HCT116 (cell line): ENCODE measurements at regions not wholly inside any gene's neighbourhood (a gene's known extent, or its start where the extent isn't known, plus 50 kb on each side); places are given as distances from the start of the nearest gene placed in this dataset.

Experiments used
- ATAC-seq: fragments of 200-7000 bp; cut with Tn5 transposase; 2 replicates; pipeline ENCODE4 v1.9.1; 2020; ENCODE audit warnings: mild to moderate bottlenecking, moderate library complexity
- BruUV-seq: library from RNA; stranded (reverse); fragments of 400-500 nt; replicated peaks from 2 replicates; lab custom pipeline; 2021; lab: Mats Ljungman, UMichigan
- CTCF ChIA-PET: fragments of 300-600 bp; sonication (Branson Sonifier 250); formaldehyde crosslinking; loops from one replicate; lab custom pipeline; 2021; ENCODE audit warnings: antibody characterized with exemption; lab: Charles Lee
- POLR2A ChIA-PET: fragments of 300-600, 350-600 bp; sonication (Branson Sonifier 250); formaldehyde crosslinking; loops from one replicate; lab custom pipeline; 2021; ENCODE audit warnings: antibody characterized with exemption; lab: Charles Lee
- RAD21 ChIA-PET, 2 experiments: fragments of 300-600 bp; sonication (Branson Sonifier 250); formaldehyde crosslinking; loops; one replicate each; lab custom pipeline; 2023; ENCODE audit warnings: low total read pairs in 2 of 2; ENCODE audit not compliant: uncharacterized antibody in 2 of 2, unreplicated experiment in 2 of 2, low non-redundant PET in 1 of 2; lab: Charles Lee
- DNase-seq: peaks from one replicate; pipeline ENCODE4 v3.0.0-alpha.2; 2010; ENCODE audit warnings: low read depth, low spot score
- H2AFZ ChIP-seq: fragments of 200-600 bp; shearing (Covaris generic), sonication (generic); 2 replicates; pipeline ENCODE4 v1.6.1; 2017; ENCODE audit warnings: low read depth, mixed run types, mixed read lengths, antibody characterized with exemption, low read length; ENCODE audit not compliant: poor library complexity, severe bottlenecking
- H3K27ac ChIP-seq: 2 replicates; pipeline ENCODE4 v1.5.1; 2012; ENCODE audit warnings: low read depth, low read length
- H3K27me3 ChIP-seq: fragments of 200-600 bp; sonication (generic); 2 replicates; pipeline ENCODE4 v1.6.1; 2016; ENCODE audit warnings: mixed run types, low read length, mixed read lengths; ENCODE audit not compliant: insufficient read depth
- H3K36me3 ChIP-seq, 2 experiments: fragments of 200-500 bp in 1 of 2; fragments of 200-600 bp in 1 of 2; sonication (Bioruptor generic) in 1 of 2; sonication (generic) in 1 of 2; 2 replicates each; pipeline versions ENCODE4 v1.5.1 to v1.6.1; 2014 to 2016; ENCODE audit warnings: low read length in 2 of 2, inconsistent platforms in 1 of 2, mixed read lengths in 1 of 2, mixed run types in 1 of 2; ENCODE audit not compliant: insufficient read depth in 2 of 2, control insufficient read depth in 1 of 2
- H3K4me1 ChIP-seq, 2 experiments: fragments of 200-600 bp in 1 of 2; sonication (generic) in 1 of 2; 2 replicates each; pipeline versions ENCODE4 v1.5.1 to v1.6.1; 2012 to 2017; ENCODE audit warnings: low read length in 2 of 2, inconsistent platforms in 1 of 2, mild to moderate bottlenecking in 1 of 2, mixed read lengths in 1 of 2, mixed run types in 1 of 2, moderate library complexity in 1 of 2; ENCODE audit not compliant: insufficient read depth in 2 of 2, control insufficient read depth in 1 of 2
- H3K4me2 ChIP-seq: fragments of 200-600 bp; sonication (generic); 2 replicates; pipeline ENCODE4 v1.6.1; 2017; ENCODE audit warnings: mixed run types, low read length, mixed read lengths
- H3K4me3 ChIP-seq, 2 experiments: fragments of 200-600 bp in 1 of 2; sonication (generic) in 1 of 2; replicated peaks in 1 of 2; 2 replicates each; pipeline ENCODE4 v1.5.1; 2011 to 2016; ENCODE audit warnings: low read length in 2 of 2, control low read depth in 1 of 2, low read depth in 1 of 2, mild to moderate bottlenecking in 1 of 2, mixed read lengths in 1 of 2, mixed run types in 1 of 2
- H3K79me2 ChIP-seq: fragments of 200-600 bp; sonication (generic); 2 replicates; pipeline ENCODE4 v1.6.1; 2017; ENCODE audit warnings: mild to moderate bottlenecking, mixed run types, low read length, moderate library complexity, mixed read lengths; ENCODE audit not compliant: insufficient read depth
- H3K9ac ChIP-seq: fragments of 200-600 bp; sonication (generic); 2 replicates; pipeline ENCODE4 v1.6.1; 2016; ENCODE audit warnings: low read length, mixed read lengths
- H3K9me2 ChIP-seq: fragments of 200-600 bp; sonication (generic), shearing (Covaris generic); 2 replicates; pipeline ENCODE4 v1.6.1; 2017; ENCODE audit warnings: mixed run types, mild to moderate bottlenecking, moderate library complexity; ENCODE audit not compliant: insufficient read depth
- H3K9me3 ChIP-seq, 2 experiments: fragments of 200-500 bp in 1 of 2; fragments of 200-600 bp in 1 of 2; sonication (Bioruptor generic) in 1 of 2; sonication (generic) in 1 of 2; 2 replicates each; pipeline ENCODE4 v1.6.1; 2014 to 2017; ENCODE audit warnings: low read length in 2 of 2, mixed read lengths in 2 of 2, inconsistent platforms in 1 of 2, low read depth in 1 of 2, mild to moderate bottlenecking in 1 of 2, mixed run types in 1 of 2, moderate library complexity in 1 of 2; ENCODE audit not compliant: control insufficient read depth in 1 of 2, insufficient read depth in 1 of 2
- H4K20me1 ChIP-seq: fragments of 200-600 bp; sonication (generic), shearing (Covaris generic); 2 replicates; pipeline ENCODE4 v1.6.1; 2017; ENCODE audit warnings: mixed run types, mild to moderate bottlenecking, moderate library complexity; ENCODE audit not compliant: insufficient read depth
- ATF3 ChIP-seq: IDR thresholded peaks from 2 replicates; pipeline ENCODE4 v1.6.1; 2012
- CBX3 ChIP-seq: IDR thresholded peaks from 2 replicates; pipeline ENCODE4 v1.6.1; 2012; ENCODE audit warnings: low read depth
- ELF1 ChIP-seq: IDR thresholded peaks from 2 replicates; pipeline ENCODE4 v1.6.1; 2012; ENCODE audit warnings: low read depth, borderline replicate concordance
- EZH2phosphoT487 ChIP-seq: fragments of 200-600 bp; IDR thresholded peaks from 2 replicates; pipeline ENCODE4 v1.6.1; 2018; ENCODE audit warnings: antibody characterized with exemption, borderline replicate concordance
- FOSL1 ChIP-seq: IDR thresholded peaks from 2 replicates; pipeline ENCODE4 v1.6.1; 2012; ENCODE audit warnings: low read depth
- POLR2A ChIP-seq: IDR thresholded peaks from 2 replicates; pipeline ENCODE4 v1.7.0; 2011; ENCODE audit warnings: borderline replicate concordance; ENCODE audit not compliant: insufficient read depth, insufficient read length; ENCODE audit errors: extremely low read depth
- POLR2AphosphoS5 ChIP-seq: IDR thresholded peaks from 2 replicates; pipeline ENCODE4 v1.6.1; 2011; ENCODE audit warnings: mild to moderate bottlenecking, low read depth, low read length, moderate library complexity
- RAD21 ChIP-seq: IDR thresholded peaks from 2 replicates; pipeline ENCODE4 v1.6.1; 2012; ENCODE audit warnings: low read depth, mild to moderate bottlenecking
- SRF ChIP-seq: IDR thresholded peaks from 2 replicates; pipeline ENCODE4 v1.6.1; 2012; ENCODE audit warnings: low read depth
- TCF7L2 ChIP-seq: IDR thresholded peaks from 2 replicates; pipeline ENCODE4 v1.7.0; 2011; ENCODE audit warnings: borderline replicate concordance, inconsistent platforms; ENCODE audit not compliant: insufficient read depth, insufficient read length; ENCODE audit errors: extremely low read depth
- ZFX ChIP-seq: fragments of 450-650 bp; IDR thresholded peaks from 2 replicates; pipeline ENCODE4 v1.6.1; 2017
- ZNF274 ChIP-seq: fragments of 200-500 bp; sonication (Bioruptor generic); IDR thresholded peaks from 2 replicates; pipeline ENCODE4 v1.6.1; 2014; ENCODE audit warnings: mild to moderate bottlenecking, low read depth, low read length, inconsistent platforms
- intact Hi-C: fragments of 100-400 bp; cut with micrococcal nuclease; formaldehyde crosslinking; loops from 2 replicates; pipeline ENCODE4 v1.10.0; 2022
- TF ChIP-seq, protein P1 (sequence below), 3 experiments: fragments of 200-600 bp in 1 of 3; sonication (generic) in 1 of 3; IDR thresholded peaks in 2 of 3; conservative IDR thresholded peaks in 1 of 3; 2 replicates each; pipeline ENCODE4 v1.5.1; 2012 to 2017; ENCODE audit warnings: low read depth in 2 of 3, low read length in 2 of 3, antibody characterized with exemption in 1 of 3, borderline replicate concordance in 1 of 3, control low read depth in 1 of 3, mild to moderate bottlenecking in 1 of 3, mixed read lengths in 1 of 3, mixed run types in 1 of 3, moderate library complexity in 1 of 3; ENCODE audit not compliant: insufficient read depth in 1 of 3
- TF ChIP-seq, protein P2 (sequence below): IDR thresholded peaks from 2 replicates; pipeline ENCODE4 v1.6.1; 2012
- TF ChIP-seq, protein P3 (sequence below): IDR thresholded peaks from 2 replicates; pipeline ENCODE4 v1.6.1; 2012; ENCODE audit warnings: low read depth

DNA sequence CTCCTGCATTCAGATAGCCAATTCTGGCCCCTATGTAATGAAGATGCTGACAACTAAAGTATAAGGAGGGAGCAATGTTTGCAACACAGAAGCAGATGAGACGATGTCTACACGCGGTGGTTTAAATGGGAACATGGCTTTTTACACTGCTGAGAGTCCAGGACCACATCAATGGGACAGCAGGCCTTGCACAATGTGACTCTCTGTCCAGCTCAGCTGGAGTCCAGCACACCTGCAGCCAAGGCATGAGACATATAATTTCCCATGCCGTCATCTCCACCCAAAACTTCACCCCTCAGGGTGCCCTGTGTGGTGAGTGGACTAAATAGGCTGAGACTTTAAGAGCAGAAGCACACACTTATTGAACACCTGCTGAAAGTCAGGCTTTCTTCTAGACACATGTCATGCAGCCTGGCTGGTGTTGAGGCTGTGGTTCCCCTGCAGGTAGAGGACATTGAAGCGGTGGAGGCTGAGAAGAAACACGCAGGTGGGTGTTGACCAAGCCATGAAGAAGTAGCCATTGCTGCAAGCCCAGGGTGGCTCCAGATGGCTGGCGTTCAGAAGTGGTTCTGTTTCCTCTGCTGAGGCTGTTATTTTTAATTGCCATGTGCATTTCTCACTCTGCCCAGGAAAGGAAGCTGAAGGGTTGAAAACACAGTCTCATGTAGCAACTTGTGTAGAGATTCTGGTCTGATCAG, 345.6 kb downstream of the MYCN start:
- Histone ChIP-seq H3K4me1 (no peaks in the 10 kb centered on the region), H3K9me3 (no peaks in the 10 kb centered on the region), H3K4me2 (no peak overlapping the region), H3K36me3 (no peaks in the 10 kb centered on the region), H4K20me1 (no peaks in the 10 kb centered on the region)
- ChIA-PET CTCF (no interaction called here), POLR2A (no interaction called here), RAD21 (no interaction called here)
- ATAC-seq: no peak
- no peak for DNase-seq
- TF ChIP-seq POLR2A: no peak
- no peak for TF ChIP-seq EZH2phosphoT487
- no peak for TF ChIP-seq TCF7L2
- no peak for TF ChIP-seq FOSL1
- no peak for TF ChIP-seq ATF3
- TF ChIP-seq SRF: no peak
- no peak for TF ChIP-seq ELF1
- TF ChIP-seq ZFX: no peak
- TF ChIP-seq, protein P1, sequence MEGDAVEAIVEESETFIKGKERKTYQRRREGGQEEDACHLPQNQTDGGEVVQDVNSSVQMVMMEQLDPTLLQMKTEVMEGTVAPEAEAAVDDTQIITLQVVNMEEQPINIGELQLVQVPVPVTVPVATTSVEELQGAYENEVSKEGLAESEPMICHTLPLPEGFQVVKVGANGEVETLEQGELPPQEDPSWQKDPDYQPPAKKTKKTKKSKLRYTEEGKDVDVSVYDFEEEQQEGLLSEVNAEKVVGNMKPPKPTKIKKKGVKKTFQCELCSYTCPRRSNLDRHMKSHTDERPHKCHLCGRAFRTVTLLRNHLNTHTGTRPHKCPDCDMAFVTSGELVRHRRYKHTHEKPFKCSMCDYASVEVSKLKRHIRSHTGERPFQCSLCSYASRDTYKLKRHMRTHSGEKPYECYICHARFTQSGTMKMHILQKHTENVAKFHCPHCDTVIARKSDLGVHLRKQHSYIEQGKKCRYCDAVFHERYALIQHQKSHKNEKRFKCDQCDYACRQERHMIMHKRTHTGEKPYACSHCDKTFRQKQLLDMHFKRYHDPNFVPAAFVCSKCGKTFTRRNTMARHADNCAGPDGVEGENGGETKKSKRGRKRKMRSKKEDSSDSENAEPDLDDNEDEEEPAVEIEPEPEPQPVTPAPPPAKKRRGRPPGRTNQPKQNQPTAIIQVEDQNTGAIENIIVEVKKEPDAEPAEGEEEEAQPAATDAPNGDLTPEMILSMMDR (IDR thresholded peaks at IDR 0.05 in 2 of 3, conservative IDR thresholded peaks at IDR 0.05 in 1 of 3; ENCODE audit: borderline replicate concordance in 1 of 3, insufficient read depth in 1 of 3, low read depth in 2 of 3, low read length in 2 of 3): no peak
- TF ChIP-seq CBX3: no peak
- TF ChIP-seq ZNF274: no peak
- TF ChIP-seq, protein P2, sequence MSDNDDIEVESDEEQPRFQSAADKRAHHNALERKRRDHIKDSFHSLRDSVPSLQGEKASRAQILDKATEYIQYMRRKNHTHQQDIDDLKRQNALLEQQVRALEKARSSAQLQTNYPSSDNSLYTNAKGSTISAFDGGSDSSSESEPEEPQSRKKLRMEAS: no peak
- TF ChIP-seq, protein P3, sequence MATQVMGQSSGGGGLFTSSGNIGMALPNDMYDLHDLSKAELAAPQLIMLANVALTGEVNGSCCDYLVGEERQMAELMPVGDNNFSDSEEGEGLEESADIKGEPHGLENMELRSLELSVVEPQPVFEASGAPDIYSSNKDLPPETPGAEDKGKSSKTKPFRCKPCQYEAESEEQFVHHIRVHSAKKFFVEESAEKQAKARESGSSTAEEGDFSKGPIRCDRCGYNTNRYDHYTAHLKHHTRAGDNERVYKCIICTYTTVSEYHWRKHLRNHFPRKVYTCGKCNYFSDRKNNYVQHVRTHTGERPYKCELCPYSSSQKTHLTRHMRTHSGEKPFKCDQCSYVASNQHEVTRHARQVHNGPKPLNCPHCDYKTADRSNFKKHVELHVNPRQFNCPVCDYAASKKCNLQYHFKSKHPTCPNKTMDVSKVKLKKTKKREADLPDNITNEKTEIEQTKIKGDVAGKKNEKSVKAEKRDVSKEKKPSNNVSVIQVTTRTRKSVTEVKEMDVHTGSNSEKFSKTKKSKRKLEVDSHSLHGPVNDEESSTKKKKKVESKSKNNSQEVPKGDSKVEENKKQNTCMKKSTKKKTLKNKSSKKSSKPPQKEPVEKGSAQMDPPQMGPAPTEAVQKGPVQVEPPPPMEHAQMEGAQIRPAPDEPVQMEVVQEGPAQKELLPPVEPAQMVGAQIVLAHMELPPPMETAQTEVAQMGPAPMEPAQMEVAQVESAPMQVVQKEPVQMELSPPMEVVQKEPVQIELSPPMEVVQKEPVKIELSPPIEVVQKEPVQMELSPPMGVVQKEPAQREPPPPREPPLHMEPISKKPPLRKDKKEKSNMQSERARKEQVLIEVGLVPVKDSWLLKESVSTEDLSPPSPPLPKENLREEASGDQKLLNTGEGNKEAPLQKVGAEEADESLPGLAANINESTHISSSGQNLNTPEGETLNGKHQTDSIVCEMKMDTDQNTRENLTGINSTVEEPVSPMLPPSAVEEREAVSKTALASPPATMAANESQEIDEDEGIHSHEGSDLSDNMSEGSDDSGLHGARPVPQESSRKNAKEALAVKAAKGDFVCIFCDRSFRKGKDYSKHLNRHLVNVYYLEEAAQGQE: no peak
- no peak for TF ChIP-seq POLR2AphosphoS5
- no peak for TF ChIP-seq RAD21
- TF ChIP-seq, all 23 proteins: peak for 0
- no TSS peak for BruUV-seq
- intact Hi-C loops: no loop called here
- no peaks in the 10 kb centered on the region for H3K9me2 ChIP-seq
- H3K27ac ChIP-seq: no peak overlapping the region
- no peaks in the 10 kb centered on the region for H3K79me2 ChIP-seq
- no peak overlapping the region for H2AFZ ChIP-seq
- no peak overlapping the region for H3K9ac ChIP-seq
- H3K4me3 ChIP-seq: no peak overlapping the region
- peaks cover 21% of the 10 kb centered on the region; the same call in 1 of the 2 replicates for H3K27me3 ChIP-seq
